ENCODE measurements at regions not wholly inside any gene's neighbourhood (a gene's known extent, or its start where the extent isn't known, plus 50 kb on each side); places are given as distances from the start of the nearest gene placed in this dataset.

GRCh38 chr3:174540116-174540908 is 318.8 kb upstream of the NAALADL2 start:
- TF ChIP-seq POLR2A (IDR thresholded peaks at IDR 0.05), result no peak
- TF ChIP-seq, protein P1, sequence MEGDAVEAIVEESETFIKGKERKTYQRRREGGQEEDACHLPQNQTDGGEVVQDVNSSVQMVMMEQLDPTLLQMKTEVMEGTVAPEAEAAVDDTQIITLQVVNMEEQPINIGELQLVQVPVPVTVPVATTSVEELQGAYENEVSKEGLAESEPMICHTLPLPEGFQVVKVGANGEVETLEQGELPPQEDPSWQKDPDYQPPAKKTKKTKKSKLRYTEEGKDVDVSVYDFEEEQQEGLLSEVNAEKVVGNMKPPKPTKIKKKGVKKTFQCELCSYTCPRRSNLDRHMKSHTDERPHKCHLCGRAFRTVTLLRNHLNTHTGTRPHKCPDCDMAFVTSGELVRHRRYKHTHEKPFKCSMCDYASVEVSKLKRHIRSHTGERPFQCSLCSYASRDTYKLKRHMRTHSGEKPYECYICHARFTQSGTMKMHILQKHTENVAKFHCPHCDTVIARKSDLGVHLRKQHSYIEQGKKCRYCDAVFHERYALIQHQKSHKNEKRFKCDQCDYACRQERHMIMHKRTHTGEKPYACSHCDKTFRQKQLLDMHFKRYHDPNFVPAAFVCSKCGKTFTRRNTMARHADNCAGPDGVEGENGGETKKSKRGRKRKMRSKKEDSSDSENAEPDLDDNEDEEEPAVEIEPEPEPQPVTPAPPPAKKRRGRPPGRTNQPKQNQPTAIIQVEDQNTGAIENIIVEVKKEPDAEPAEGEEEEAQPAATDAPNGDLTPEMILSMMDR (IDR thresholded peaks at IDR 0.05), result no peak
- Histone ChIP-seq H3K4me3 (no peak overlapping the region), H3K27me3 (no peaks in the 10 kb centered on the region), H3K9me3 (no peaks in the 10 kb centered on the region), H3K4me1 (no peaks in the 10 kb centered on the region), H3K27ac (no peak overlapping the region), H3K36me3 (ENCODE audit: low read depth, missing control alignments) (no peaks in the 10 kb centered on the region)
- 83 to 85% methylated on average over 3 of the region's 3 CpGs for WGBS, 2 donors
- intact Hi-C loops (cut with DNase I; ENCODE audit: low total_unique reads), result no loop called here
- no peak for DNase-seq

DNA sequence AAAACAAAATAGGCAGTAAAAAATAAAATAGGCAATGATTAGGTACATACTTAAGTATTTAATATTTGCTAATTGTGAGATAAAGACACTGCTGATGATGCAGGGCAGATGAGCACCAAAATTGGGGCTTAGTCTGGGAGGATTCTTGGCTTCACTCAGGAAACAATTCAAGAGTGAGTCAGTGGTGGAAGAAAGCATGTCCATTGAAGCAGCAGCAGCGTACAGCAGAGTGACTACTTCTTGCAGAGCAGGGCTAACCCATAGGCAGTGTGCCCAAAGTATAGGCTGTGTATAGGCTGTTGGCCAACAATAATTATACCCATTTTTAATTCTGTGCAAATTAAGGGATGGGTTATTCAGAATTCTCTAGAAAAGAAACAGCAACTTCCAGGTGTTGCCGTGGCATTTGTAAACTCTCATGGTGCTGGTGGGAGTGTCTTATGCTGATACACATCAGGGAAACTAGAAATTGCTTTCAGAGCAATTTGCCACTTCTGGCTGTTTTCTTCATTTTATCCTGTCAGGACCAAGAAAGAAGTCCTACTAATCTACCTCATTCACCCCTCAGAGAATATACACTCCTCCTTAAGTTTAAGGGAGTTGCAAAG is 317.3 kb upstream of the NAALADL2 start:
- TF ChIP-seq, protein P1 (IDR thresholded peaks at IDR 0.05), result no peak
- TF ChIP-seq POLR2A (IDR thresholded peaks at IDR 0.05), result no peak
- intact Hi-C loops (cut with DNase I; ENCODE audit: low total_unique reads), result no loop called here
- Histone ChIP-seq H3K4me3 (no peak overlapping the region), H3K36me3 (ENCODE audit: low read depth, missing control alignments) (no peaks in the 10 kb centered on the region), H3K27me3 (no peaks in the 10 kb centered on the region), H3K4me1 (no peaks in the 10 kb centered on the region), H3K9me3 (no peaks in the 10 kb centered on the region), H3K27ac (no peak overlapping the region)
- 96 to 97% methylated on average over 2 of the region's 2 CpGs for WGBS, 2 donors
- no peak for DNase-seq

- no peaks in the 10 kb centered on the region for H3K4me1 ChIP-seq
- H3K9me3 ChIP-seq, result no peaks in the 10 kb centered on the region
- DNase-seq, result no peak
- TF ChIP-seq, protein P1 (IDR thresholded peaks at IDR 0.05), result no peak
- no peak for TF ChIP-seq POLR2A (IDR thresholded peaks at IDR 0.05)
- WGBS, 2 donors, result 48 to 63% methylated on average over 2 of the region's 2 CpGs
- no peaks in the 10 kb centered on the region for H3K36me3 ChIP-seq (ENCODE audit: low read depth, missing control alignments)
- H3K27me3 ChIP-seq, result no peaks in the 10 kb centered on the region
- no peak overlapping the region for H3K27ac ChIP-seq
- intact Hi-C loops (cut with DNase I; ENCODE audit: low total_unique reads), result no loop called here
- H3K4me3 ChIP-seq, result no peak overlapping the region
These were observed 311.2 kb upstream of the NAALADL2 start for GRCh38 chr3:174547801-174548435.

- no peak overlapping the region for H3K27ac ChIP-seq
- H3K4me3 ChIP-seq, result no peak overlapping the region
- intact Hi-C loops (cut with DNase I; ENCODE audit: low total_unique reads), result no loop called here
- H3K27me3 ChIP-seq, result no peaks in the 10 kb centered on the region
- WGBS, 2 donors, result 78 to 84% methylated on average over 4 of the region's 4 CpGs
- TF ChIP-seq, protein P1 (IDR thresholded peaks at IDR 0.05), result no peak
- no peak for TF ChIP-seq POLR2A (IDR thresholded peaks at IDR 0.05)
- H3K4me1 ChIP-seq, result no peaks in the 10 kb centered on the region
- H3K9me3 ChIP-seq, result no peaks in the 10 kb centered on the region
- H3K36me3 ChIP-seq (ENCODE audit: low read depth, missing control alignments), result no peaks in the 10 kb centered on the region
- no peak for DNase-seq
These were observed 310.1 kb upstream of the NAALADL2 start for GRCh38 chr3:174548841-174549623.
